Colonic mucosa (tissue), 4 donors: ENCODE measurements at regions not wholly inside any gene's neighbourhood (a gene's known extent, or its start where the extent isn't known, plus 50 kb on each side); places are given as distances from the start of the nearest gene placed in this dataset.

Experiments used
- DNase-seq: peaks from one replicate; pipeline ENCODE4 v3.0.0-alpha.2; 2020
- H3K27ac ChIP-seq: fragments of 200-600 bp; one replicate; pipeline ENCODE4 v1.8.0; 2021
- H3K27me3 ChIP-seq: fragments of 200-600 bp; one replicate; pipeline ENCODE4 v1.8.0; 2021
- H3K36me3 ChIP-seq: fragments of 200-600 bp; one replicate; pipeline ENCODE4 v1.8.0; 2021
- H3K4me1 ChIP-seq: fragments of 200-600 bp; one replicate; pipeline ENCODE4 v1.8.0; 2021; ENCODE audit warnings: mild to moderate bottlenecking
- H3K4me3 ChIP-seq: fragments of 200-600 bp; one replicate; pipeline ENCODE4 v1.8.0; 2021
- H3K9ac ChIP-seq, 2 donors: one replicate each; pipeline ENCODE4 v1.7.0; 2013; ENCODE audit warnings: control low read depth in 2 of 2, low read depth in 2 of 2, low read length in 2 of 2
- H3K9me3 ChIP-seq: fragments of 200-600 bp; one replicate; pipeline ENCODE4 v1.8.0; 2021
- intact Hi-C: fragments of 100-400 bp; cut with DNase I; formaldehyde crosslinking; loops from one replicate; pipeline ENCODE4 v1.14.1; 2022
- TF ChIP-seq, protein P1 (sequence below): fragments of 200-600 bp; IDR thresholded peaks from one replicate; pipeline ENCODE4 v1.8.0; 2022; ENCODE audit warnings: antibody characterized with exemption, mild to moderate bottlenecking
- donor health status: healthy.
- donor health status: DM: no; HTN: no; CAD: no.
- donor health status: DM: no; HTN: no; CAD: no.

DNA sequence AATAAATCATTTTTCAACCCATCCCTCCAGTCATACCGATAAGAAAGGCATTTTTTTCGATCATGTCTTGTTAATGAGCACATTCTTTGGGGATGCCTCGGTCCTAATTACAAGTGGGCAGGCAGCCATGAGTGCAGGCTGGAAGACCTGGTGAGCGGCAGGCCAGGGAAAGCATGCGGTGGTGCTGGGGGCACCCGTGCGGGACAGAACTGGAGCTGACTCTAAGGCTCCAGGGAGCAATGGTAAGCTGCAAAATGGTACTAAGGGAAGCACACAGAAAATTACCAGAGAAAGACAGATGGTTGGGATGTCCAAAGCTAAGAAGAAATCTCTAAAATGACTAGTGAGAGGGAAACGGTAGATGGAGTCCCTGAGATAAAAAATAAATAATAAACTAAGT, 411.0 kb upstream of the AGA start:
- H3K27ac ChIP-seq: no peak overlapping the region
- no peaks in the 10 kb centered on the region for H3K9me3 ChIP-seq
- no peaks in the 10 kb centered on the region for H3K27me3 ChIP-seq
- DNase-seq: no peak
- TF ChIP-seq, protein P1, sequence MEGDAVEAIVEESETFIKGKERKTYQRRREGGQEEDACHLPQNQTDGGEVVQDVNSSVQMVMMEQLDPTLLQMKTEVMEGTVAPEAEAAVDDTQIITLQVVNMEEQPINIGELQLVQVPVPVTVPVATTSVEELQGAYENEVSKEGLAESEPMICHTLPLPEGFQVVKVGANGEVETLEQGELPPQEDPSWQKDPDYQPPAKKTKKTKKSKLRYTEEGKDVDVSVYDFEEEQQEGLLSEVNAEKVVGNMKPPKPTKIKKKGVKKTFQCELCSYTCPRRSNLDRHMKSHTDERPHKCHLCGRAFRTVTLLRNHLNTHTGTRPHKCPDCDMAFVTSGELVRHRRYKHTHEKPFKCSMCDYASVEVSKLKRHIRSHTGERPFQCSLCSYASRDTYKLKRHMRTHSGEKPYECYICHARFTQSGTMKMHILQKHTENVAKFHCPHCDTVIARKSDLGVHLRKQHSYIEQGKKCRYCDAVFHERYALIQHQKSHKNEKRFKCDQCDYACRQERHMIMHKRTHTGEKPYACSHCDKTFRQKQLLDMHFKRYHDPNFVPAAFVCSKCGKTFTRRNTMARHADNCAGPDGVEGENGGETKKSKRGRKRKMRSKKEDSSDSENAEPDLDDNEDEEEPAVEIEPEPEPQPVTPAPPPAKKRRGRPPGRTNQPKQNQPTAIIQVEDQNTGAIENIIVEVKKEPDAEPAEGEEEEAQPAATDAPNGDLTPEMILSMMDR: no peak
- H3K4me1 ChIP-seq: no peaks in the 10 kb centered on the region
- intact Hi-C loops: no loop called here
- H3K4me3 ChIP-seq: no peak overlapping the region
- H3K9ac ChIP-seq: no peak overlapping the region
- H3K36me3 ChIP-seq: no peaks in the 10 kb centered on the region

DNA sequence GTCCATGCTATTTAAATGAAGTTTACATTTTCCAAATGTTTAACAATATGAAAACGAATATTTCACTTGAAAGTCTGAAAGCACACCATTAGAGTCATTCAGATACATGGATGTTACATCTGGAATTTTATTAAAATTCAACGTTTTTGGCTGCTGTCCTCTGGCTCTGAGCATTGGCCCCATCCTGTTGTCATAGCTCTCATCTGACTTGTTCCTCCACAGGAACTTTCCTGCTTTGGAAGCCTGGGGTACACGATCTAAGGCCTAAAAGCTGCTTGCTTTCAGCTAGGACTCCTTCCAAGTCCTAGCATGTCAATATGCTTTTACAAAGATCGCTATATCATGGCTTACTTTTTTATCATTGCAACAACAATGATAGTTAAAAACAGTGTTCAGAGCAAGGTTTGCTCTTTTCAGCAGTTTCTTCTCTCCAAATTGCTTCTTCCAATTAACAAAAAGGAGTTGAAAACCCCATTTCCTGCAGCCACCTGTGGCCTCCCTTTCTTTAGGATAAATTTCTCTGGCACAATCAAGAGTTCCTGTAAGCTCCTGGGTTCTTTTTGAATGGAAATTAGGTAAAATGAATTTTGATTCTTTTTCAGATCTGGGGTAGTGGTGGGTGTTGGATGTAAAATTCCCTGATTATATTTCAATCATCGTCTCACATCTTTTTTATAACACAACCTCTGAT, 413.4 kb upstream of the AGA start:
- intact Hi-C loops: no loop called here
- no peak overlapping the region for H3K9ac ChIP-seq
- H3K4me3 ChIP-seq: no peak overlapping the region
- no peaks in the 10 kb centered on the region for H3K36me3 ChIP-seq
- no peak overlapping the region for H3K27ac ChIP-seq
- no peak for DNase-seq
- no peaks in the 10 kb centered on the region for H3K9me3 ChIP-seq
- H3K27me3 ChIP-seq: no peaks in the 10 kb centered on the region
- TF ChIP-seq, protein P1: no peak
- no peaks in the 10 kb centered on the region for H3K4me1 ChIP-seq

DNA sequence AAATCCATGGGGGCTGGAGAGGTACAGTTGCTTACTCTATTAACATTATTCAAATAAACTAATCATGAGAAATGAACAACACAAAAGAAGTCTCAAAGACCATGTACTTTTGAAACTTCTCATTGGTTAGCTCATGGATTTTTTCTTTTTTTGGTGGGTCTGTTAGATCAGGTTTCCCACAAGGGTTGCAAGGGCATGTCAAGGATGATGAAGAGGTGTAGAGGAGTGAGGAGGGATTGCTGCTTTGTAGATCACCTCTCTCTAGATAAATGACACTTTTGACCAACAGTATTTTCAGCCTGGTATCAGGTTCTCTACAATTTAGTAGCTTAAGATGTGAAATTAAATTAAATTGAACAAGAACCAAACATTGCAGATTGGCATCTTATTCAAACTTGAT, 417.9 kb upstream of the AGA start:
- TF ChIP-seq, protein P1: no peak
- Histone ChIP-seq H3K27me3 (no peaks in the 10 kb centered on the region), H3K4me1 (no peaks in the 10 kb centered on the region)

DNA sequence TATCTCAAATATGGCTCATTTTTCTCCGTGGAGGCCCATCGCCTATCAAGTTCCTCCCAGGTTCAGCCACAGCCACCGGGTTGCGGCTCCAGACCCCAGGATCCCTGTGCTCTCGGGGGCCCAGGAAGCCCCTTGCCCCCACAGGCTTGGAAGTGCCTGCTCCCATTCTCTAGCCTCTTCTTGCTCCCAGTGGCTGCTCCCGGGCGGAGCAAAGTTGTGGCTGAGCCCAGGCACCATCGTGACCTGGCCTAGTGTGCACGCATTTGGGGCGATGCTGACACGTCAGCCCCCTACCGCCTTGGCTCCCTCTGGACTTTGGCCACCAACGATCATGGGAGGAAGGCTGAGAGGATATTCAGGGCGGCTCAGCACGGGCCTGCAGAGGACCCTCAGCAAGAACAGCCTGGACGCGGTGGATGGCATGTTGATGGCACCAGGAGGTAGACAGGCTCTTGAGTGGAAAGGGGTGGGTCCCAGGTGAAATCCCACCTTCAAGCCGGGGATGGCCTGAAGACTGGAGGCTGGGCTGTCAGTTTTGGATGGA, 419.4 kb upstream of the AGA start:
- Histone ChIP-seq H3K36me3 (no peaks in the 10 kb centered on the region), H3K9me3 (no peaks in the 10 kb centered on the region), H3K27me3 (no peaks in the 10 kb centered on the region), H3K4me3 (no peak overlapping the region), H3K4me1 (no peaks in the 10 kb centered on the region), H3K9ac (no peak overlapping the region), H3K27ac (no peak overlapping the region)
- TF ChIP-seq, protein P1: no peak
- intact Hi-C loops: no loop called here
- DNase-seq: no peak

More for the DNA sequence above, 417.9 kb upstream of the AGA start:
- DNase-seq: no peak
- intact Hi-C loops: no loop called here
- Histone ChIP-seq H3K9ac (no peak overlapping the region), H3K27ac (no peak overlapping the region), H3K9me3 (no peaks in the 10 kb centered on the region), H3K4me3 (no peak overlapping the region), H3K36me3 (no peaks in the 10 kb centered on the region)

DNA sequence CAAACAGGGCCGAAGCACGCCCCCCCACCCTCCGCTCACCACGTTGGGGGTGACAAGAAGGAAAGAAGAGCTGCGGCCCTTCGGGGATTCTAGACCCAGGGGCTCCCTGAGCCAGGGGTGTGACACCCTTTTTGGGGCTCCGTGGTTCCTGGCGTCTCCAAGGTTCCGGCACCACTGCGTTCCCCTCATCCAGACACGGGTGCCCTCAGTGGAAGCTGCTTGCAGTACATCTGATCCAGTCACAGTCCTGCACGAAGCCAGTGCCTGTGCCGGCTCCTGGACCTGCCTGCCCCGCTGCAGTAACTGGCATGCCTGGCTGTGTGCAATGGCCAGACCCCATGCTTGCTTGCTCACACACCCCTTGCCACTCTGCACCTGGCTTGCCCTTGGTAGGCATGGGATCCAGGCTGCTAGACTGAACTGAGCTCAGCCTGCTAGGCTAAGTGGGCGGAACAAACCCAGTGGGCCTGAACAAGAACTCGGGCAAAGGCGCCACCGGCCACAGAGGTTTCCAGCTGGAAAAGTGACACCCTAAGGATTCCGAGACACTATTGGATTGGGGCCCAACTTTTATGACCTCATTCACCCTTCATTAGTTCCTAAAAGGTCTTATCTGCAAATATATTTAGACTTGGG, 420.4 kb upstream of the AGA start:
- no peak for DNase-seq
- no peak overlapping the region for H3K9ac ChIP-seq

More for the DNA sequence above, 420.4 kb upstream of the AGA start:
- TF ChIP-seq, protein P1: no peak
- no peaks in the 10 kb centered on the region for H3K36me3 ChIP-seq
- H3K4me1 ChIP-seq: no peaks in the 10 kb centered on the region
- H3K27me3 ChIP-seq: no peaks in the 10 kb centered on the region
- H3K9me3 ChIP-seq: no peaks in the 10 kb centered on the region
- intact Hi-C loops: no loop called here
- no peak overlapping the region for H3K4me3 ChIP-seq
- H3K27ac ChIP-seq: no peak overlapping the region
